ENCODE measurements at regions not wholly inside any gene's neighbourhood (a gene's known extent, or its start where the extent isn't known, plus 50 kb on each side); places are given as distances from the start of the nearest gene placed in this dataset.

DNA sequence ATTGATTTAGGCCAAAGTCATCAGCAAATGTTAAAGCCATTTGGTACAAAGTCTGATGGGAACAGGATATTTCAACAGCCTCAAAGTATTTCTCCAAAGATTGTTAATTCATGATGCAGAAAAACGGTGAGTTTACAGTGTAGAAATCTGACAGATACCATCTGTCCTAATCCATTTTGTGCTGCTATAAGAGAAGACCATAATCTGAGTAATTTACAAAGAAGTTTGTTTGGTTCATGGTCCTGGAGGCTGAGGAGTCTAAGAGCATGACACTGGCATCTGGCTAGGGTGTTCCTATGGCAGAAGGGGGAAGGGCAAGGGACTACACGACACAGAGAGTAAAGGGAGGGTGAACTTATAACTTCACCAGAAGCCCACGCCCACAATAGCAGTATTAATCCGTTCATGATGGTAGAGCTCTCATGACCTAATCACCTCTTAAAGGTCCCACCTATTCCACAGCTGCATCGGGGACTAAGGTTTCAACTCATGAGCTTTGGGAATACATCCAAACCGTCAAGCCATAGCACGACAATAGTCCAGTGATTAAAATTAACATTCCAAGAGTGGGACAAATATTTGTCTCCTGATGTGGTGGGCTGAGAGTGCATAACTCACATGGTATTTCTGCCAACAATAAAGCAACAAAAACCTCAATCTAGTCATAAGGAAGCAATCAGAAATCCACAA, 298.6 kb upstream of the AKR1E2 start:
- Histone ChIP-seq H3K79me2 (ENCODE audit: insufficient read depth, low read length) (no peaks in the 10 kb centered on the region), H2BK15ac (ENCODE audit: low read depth, low read length) (no peak overlapping the region), H4K20me1 (ENCODE audit: control insufficient read depth, insufficient read depth, insufficient read length) (no peaks in the 10 kb centered on the region), H2BK120ac (ENCODE audit: low read depth, low read length, poor library complexity, severe bottlenecking) (no peak overlapping the region), H3K23me2 (ENCODE audit: insufficient read length, low read depth, low read length, poor library complexity, severe bottlenecking) (no peaks in the 10 kb centered on the region), H3K9me3 (ENCODE audit: control insufficient read depth, low read depth, low read length) (no peaks in the 10 kb centered on the region), H3K27me3 (ENCODE audit: insufficient read depth, low read length) (no peaks in the 10 kb centered on the region), H3K27ac (ENCODE audit: insufficient read length, low read depth, low read length) (no peak overlapping the region), H2AK5ac (ENCODE audit: insufficient read length, low read length) (no peak overlapping the region), H3T11ph (ENCODE audit: low read length) (no peak overlapping the region), H2BK5ac (ENCODE audit: insufficient read length, low read length) (no peak overlapping the region), H2BK12ac (ENCODE audit: insufficient read length, low read depth, low read length) (no peak overlapping the region), H4K5ac (ENCODE audit: insufficient read length, low read depth, low read length) (no peak overlapping the region), H3K23ac (ENCODE audit: insufficient read length, low read depth, low read length) (no peak overlapping the region), H3K4me2 (ENCODE audit: insufficient read depth, insufficient read length, low read length) (no peak overlapping the region), H2BK20ac (ENCODE audit: low read depth, low read length, poor library complexity, severe bottlenecking) (no peak overlapping the region), H4K91ac (ENCODE audit: insufficient read length, low read depth, low read length) (no peak overlapping the region), H3K79me1 (ENCODE audit: insufficient read depth, low read depth, low read length, poor library complexity, severe bottlenecking) (no peaks in the 10 kb centered on the region), H3K4ac (ENCODE audit: low read depth, low read length) (no peak overlapping the region), H3K14ac (ENCODE audit: insufficient read depth, low read length) (no peak overlapping the region), H3K18ac (ENCODE audit: insufficient read length, low read depth, low read length) (no peak overlapping the region), H3K9ac (ENCODE audit: extremely low read depth, insufficient read length, low read length) (no peak overlapping the region), H3K4me1 (ENCODE audit: insufficient read depth, low read length) (no peaks in the 10 kb centered on the region), H4K8ac (replicated peaks; ENCODE audit: insufficient read length, low read depth, low read length) (no peak overlapping the region), H2AFZ (ENCODE audit: low read length) (no peak overlapping the region), H3K56ac (ENCODE audit: insufficient read length, low read depth, low read length) (no peak overlapping the region)
- TF ChIP-seq, protein P1, sequence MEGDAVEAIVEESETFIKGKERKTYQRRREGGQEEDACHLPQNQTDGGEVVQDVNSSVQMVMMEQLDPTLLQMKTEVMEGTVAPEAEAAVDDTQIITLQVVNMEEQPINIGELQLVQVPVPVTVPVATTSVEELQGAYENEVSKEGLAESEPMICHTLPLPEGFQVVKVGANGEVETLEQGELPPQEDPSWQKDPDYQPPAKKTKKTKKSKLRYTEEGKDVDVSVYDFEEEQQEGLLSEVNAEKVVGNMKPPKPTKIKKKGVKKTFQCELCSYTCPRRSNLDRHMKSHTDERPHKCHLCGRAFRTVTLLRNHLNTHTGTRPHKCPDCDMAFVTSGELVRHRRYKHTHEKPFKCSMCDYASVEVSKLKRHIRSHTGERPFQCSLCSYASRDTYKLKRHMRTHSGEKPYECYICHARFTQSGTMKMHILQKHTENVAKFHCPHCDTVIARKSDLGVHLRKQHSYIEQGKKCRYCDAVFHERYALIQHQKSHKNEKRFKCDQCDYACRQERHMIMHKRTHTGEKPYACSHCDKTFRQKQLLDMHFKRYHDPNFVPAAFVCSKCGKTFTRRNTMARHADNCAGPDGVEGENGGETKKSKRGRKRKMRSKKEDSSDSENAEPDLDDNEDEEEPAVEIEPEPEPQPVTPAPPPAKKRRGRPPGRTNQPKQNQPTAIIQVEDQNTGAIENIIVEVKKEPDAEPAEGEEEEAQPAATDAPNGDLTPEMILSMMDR (conservative IDR thresholded peaks at IDR 0.05) = no peak
- Mint-ChIP-seq H3K4me1 (no peaks in the 10 kb centered on the region), H3K27me3 (ENCODE audit: low read depth) (no peaks in the 10 kb centered on the region), H3K4me3 (no peak overlapping the region), H3K36me3 (ENCODE audit: insufficient read depth in 1 of 3, low read depth in 3 of 3) (no peaks in the 10 kb centered on the region), H3K27ac (no peak overlapping the region; a peak in 1 of 7 replicates), H3K9me3 (no peaks in the 10 kb centered on the region)
- no CpG with 5 or more reads among the region's 7 CpGs for WGBS (ENCODE audit: extremely low coverage, insufficient read length, low lambda C conversion rate)
- DNase-seq = no peak
